A673 (cell line): ENCODE measurements at regions not wholly inside any gene's neighbourhood (a gene's known extent, or its start where the extent isn't known, plus 50 kb on each side); places are given as distances from the start of the nearest gene placed in this dataset.

ENCODE experiments used
- EZH2 ChIP-seq: fragments of 200-600 bp; sonication (generic); IDR thresholded peaks from 2 replicates; pipeline ENCODE4 v1.6.1; 2017; ENCODE audit warnings: borderline replicate concordance, low read depth, mild to moderate bottlenecking, mixed read lengths, antibody characterized with exemption, low read length; ENCODE audit not compliant: poor library complexity, severe bottlenecking
- TF ChIP-seq, protein P1 (sequence below): fragments of 300-800, 200-600 bp; sonication (generic); conservative IDR thresholded peaks from 2 replicates; pipeline ENCODE4 v1.5.1; 2017; ENCODE audit warnings: low read depth, mild to moderate bottlenecking, antibody characterized with exemption, low read length, moderate library complexity, mixed read lengths

- TF ChIP-seq, protein P1, sequence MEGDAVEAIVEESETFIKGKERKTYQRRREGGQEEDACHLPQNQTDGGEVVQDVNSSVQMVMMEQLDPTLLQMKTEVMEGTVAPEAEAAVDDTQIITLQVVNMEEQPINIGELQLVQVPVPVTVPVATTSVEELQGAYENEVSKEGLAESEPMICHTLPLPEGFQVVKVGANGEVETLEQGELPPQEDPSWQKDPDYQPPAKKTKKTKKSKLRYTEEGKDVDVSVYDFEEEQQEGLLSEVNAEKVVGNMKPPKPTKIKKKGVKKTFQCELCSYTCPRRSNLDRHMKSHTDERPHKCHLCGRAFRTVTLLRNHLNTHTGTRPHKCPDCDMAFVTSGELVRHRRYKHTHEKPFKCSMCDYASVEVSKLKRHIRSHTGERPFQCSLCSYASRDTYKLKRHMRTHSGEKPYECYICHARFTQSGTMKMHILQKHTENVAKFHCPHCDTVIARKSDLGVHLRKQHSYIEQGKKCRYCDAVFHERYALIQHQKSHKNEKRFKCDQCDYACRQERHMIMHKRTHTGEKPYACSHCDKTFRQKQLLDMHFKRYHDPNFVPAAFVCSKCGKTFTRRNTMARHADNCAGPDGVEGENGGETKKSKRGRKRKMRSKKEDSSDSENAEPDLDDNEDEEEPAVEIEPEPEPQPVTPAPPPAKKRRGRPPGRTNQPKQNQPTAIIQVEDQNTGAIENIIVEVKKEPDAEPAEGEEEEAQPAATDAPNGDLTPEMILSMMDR: no peak
- no peak for TF ChIP-seq EZH2
Observed at GRCh38 chr10:31708474-31708873, 220.2 kb downstream of the ARHGAP12 start.
